Dedifferentiated amniotic fluid mesenchymal stem cell (primary cell): ENCODE measurements at regions not wholly inside any gene's neighbourhood (a gene's known extent, or its start where the extent isn't known, plus 50 kb on each side); places are given as distances from the start of the nearest gene placed in this dataset.

Experiments used
- DNase-seq: peaks from one replicate; pipeline ENCODE4 v3.0.0-alpha.2; 2016; ENCODE audit errors: extremely low spot score

DNA sequence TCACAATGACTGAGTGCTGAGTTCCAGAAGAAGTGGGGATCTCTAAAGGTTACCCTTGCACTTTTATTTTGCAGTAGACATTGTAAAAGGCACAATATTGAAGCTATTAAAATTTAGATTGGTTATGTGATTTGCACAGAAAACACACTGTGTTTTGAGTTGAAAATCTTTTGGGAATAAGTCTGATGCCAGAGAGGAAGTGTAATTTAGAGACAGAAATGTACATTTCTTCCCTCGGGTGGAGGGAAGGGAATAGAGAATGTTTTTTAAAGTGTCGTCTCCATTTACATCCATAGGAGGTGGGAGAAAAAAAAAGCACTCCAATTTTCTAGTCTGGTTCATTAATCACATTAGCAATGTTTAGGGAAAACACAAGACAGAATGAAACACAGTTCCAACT lies 465.8 kb downstream of the OLFM4 start:
- DNase-seq = no peak

DNA sequence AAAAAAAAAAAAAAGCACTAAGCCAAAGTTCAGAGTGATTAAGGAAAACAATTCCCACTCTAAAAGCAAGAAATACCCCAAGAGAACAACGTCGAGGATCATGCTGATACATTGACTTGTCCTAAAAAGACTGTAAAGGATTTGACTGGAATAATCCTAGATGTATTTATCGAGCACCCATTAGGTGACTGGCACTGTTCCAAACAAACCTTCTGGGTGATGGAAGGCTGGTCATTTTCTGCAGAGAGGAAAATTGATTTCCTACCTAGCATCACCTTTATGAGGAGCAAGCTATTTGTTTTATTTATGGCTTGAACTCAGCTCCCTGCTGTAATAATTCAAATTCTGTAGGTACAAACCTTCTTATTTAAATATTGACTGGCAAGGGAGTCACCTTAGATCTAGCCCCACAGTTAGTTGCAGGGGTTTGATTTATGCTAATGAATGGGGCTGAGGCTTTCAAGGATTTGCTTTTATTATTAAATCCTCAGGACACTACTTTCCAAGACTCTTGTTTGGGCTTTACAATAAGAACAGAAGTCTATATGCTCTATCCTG lies 471.0 kb downstream of the OLFM4 start:
- DNase-seq = no peak

DNA sequence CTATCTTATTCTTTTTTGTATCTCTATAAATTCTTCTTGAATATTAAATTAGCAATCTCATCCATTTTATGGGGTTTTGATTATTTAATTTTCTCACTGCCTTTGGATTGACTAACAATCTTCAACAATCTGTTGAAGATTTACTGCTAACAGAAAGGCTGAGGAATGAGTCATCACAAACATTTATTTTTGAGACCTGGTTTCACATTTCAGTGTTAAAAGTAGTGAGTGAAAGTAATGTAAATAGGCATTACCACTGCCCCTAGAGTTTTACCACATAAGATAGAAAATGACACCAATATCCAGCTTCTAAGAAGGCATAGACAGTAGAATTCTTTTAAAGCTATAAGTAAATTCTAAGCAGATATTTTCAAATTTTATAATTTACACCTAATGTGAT lies 472.8 kb downstream of the OLFM4 start:
- DNase-seq = no peak

DNA sequence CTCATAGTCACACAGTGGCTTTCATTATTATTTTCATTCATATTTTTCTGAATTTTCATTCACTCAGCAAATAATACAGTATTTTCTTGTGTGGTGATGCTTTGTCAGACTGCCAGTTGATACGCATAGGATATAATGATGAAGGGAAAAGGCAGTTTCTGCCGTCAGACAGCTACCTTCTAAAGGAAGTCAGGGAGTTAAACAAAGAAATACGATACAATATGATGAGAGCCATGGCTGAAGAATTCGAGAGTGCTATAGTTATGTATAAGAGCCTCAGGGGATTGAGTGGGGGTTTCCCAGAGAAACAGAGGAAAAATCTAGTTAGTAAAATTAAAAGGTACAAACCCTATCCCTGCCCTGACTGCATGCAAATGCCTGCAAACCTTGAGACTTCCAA lies 479.1 kb downstream of the OLFM4 start:
- DNase-seq = no peak

DNA sequence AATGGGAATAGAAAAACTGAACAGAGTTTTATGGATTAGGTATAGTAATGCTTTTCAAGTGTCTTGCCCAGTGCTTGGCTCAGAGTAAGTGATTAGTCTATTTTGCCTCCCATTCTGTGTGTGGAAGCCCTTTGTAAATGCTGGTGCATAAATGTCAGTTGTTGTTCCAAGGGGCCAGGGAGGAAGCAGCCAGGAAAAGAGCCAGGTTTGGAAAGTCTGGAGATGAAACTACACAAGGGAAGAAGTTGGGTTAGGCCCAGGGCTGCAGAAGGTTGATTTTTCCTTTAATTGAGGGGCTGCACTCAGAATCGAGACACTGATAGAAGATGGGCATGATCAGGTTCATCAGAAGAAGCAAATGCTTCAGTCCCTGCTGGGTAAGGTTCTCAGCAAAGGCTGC lies 484.0 kb downstream of the OLFM4 start:
- no peak for DNase-seq

DNA sequence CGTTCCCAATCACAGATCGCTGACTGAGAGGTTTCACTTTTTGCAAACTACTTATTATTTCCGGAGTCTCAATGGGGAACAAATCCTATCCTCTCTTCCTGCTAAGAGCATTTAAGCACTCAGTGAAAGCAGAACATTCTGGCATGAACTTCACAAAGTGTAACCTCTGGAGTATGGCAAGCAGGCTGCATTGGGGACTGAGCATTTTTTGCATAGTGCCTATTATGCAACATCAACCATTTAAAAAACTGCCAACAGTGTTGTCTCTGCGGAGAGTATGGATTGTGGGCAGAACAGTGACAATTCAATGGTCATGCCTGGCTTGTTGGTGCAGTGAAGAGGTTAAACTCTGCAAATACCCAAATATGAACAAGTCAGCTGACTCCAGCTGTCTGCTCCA lies 484.6 kb downstream of the OLFM4 start:
- no peak for DNase-seq

DNA sequence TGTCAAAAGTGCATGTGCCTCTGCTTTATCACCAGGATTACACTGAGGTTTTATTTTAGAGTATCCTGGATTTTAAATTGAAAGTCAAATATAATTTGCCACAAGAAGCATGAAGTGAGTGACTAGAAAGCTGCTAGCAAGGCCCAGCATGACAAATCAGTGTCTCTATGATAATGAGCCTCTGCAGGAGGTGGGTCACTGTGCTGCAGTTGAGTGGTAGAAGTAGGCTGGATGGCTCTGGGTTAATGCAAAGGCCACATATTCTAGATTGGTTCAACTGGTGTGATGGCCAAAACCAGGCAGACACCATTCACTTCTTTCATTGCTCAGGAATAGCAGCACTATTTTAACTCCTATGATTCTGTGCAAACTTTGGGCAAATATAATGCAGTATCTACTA lies 491.5 kb downstream of the OLFM4 start:
- no peak for DNase-seq

DNA sequence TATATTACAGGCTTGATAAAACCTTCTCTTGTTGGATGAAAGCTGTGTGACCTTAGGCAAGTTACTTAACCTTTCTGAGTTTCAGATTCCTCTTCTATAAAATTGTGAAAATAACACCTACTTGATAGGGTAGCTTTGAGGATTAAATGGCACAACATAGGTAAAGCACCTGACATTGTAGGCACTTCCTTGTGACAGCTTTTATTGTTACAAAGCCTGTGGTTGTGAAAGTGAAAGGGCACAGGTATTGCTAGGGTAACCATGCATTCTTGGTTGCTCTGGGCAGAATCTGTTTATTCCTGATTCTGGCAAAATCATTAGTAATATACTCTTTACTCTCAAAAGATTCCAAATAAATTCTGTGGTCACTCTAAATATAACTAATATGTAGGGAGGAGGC lies 493.4 kb downstream of the OLFM4 start:
- no peak for DNase-seq

DNA sequence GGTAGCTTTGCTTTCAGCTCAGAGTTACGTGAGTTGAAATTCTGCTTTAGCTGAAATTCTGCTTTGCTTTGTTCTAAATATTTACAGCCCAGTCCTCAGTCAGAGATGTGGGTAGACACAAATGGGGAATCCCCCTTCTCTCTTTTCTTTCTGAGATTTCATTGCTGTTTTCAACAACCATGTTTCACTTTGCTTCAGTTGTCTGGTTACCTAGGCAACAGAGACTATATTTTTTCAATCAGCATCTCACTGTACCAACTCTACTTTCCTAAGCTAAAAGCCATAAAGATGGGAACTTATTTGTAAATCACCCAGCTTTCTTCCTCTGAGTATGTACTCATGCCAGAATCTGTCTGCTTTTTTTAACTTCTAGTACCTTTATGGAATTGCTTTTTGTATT lies 509.0 kb downstream of the OLFM4 start:
- no peak for DNase-seq

DNA sequence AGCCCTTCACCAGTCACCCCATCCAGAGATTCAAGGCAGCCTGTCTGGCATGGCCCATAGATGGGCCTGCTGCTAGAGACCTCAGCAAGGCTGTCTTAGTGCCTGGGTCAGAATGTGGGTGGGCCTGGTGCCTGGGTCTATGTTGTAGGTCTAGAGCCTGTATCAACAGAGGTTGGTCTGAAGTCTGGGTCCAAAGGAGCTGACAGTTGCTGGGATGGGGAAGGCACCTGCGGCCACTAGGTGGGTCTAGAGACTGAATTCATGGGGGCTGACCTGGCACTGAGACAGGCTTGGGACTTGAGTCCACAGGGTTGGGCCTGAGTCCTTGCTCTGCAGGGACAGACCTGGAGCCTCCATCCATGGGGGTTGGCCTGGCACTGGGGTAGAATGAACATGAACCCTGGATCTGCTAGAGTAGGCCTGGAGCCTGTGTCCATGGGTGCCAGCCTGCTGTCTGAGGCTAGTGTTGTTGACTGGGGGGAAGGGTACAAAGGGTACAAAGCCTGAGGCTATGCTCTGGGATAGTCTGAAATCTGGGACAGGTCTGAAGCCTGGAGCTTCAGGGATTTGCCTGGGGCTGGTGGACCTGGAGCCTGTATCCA lies 516.8 kb downstream of the OLFM4 start:
- DNase-seq = no peak

DNA sequence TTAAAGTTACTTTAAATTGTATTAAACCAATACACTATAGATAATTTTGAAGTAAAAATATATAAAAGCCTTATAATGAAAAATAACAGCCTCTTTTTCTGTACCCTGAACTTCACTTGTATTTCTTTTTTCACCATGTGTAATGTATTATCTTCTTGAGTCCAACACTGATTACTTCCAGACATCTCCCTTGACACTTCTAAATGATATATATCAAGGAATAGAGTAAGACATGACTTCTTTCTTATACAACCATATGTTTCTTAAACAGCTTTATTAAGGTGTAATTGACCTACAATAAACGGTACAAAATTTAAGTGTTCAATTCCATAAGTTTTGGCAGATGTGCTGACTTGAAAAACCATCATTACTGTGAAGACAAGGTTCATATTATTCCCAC lies 531.9 kb downstream of the OLFM4 start:
- DNase-seq = no peak

DNA sequence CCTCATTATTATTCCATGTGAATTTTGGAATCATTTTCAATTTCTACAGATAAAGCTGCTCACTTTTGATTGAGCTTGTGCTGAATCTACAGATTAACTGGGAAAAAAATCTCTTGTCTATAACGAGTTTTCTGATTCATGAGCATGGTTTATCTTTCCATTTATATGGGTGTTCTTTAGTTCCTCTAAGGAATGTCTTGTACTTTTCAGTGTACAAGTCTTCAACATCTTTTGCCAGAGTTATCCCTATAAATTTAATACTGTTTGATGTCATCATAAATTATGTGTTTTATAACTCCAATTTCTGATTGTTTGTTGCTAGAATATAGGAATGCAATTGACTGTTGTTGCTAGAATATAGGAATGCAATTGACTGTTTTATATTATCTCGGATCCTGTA lies 533.8 kb downstream of the OLFM4 start:
- DNase-seq = no peak

DNA sequence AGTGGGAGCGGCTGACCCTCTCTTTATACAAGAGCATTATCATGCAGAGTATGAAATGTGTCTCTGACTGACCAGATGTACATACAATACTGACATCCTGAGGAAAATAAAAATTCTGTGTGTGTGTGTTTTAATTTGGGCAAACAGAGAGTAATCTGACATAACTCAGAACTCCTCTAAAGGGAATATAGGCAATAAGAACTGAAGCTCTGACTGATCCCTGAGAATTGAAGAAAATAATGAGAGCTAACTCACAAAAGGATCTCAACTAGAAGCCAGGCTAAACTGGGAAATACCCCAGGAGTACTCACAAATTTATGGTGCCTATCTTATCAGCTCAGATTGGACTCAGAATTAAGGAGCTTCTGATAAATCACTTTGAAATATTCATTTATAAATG lies 539.9 kb downstream of the OLFM4 start:
- no peak for DNase-seq

DNA sequence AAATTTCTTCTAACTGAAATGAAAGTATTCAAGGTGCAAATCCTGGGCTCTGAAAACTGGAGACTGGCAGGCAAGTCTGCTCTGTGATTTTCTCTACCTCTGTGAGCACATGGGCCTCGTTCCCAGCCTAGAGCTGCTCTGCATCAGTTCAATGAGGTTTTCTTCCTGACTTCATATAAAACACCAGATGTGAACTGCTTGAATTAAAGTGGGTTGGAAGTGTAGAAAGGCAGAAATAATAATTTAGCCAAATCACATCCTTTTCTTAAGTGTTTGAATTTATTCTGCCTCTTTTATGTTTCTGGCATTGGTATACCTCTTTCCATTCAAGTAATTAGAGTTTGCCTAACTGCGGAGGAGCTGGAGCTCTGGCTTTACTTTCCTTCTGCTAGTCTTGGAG lies 540.8 kb downstream of the OLFM4 start:
- no peak for DNase-seq

DNA sequence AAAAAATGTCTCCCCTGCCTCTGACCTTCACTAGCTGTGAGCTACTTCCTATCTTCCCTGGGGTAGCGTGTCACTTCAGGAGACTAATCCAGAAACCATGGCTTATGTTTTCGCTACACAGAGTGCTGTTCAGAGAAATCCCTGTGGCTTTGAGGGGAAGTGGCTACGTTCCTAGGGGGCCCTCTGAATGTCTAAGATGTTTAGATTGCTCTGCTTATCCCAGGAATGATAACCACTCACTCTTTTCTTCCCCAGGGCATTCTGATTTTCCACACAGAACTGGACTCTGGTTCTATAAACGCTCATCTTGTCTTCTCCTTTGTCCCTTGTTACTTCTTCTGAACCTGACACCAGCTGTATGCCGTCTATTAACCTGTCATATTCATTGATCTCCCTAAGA lies 572.5 kb downstream of the OLFM4 start:
- DNase-seq = no peak

DNA sequence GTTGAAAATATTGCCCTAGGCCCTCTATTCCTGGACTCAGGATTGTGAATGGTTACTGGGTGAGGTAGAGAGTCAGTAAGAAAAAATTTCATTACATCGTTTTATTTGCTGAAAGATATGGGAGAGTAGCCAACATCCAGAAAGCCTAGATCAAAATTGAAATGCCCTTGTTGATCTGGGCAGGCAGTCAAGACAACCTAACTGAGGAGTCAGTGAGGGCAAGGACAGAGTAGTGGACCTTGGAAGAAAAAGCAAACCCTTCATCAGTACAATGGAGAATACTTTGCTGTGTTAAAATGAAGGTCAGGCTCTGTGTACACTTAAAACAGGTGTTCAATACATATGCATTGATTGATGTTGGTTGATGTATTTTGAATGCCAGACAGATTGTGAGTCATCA lies 576.7 kb downstream of the OLFM4 start:
- no peak for DNase-seq

DNA sequence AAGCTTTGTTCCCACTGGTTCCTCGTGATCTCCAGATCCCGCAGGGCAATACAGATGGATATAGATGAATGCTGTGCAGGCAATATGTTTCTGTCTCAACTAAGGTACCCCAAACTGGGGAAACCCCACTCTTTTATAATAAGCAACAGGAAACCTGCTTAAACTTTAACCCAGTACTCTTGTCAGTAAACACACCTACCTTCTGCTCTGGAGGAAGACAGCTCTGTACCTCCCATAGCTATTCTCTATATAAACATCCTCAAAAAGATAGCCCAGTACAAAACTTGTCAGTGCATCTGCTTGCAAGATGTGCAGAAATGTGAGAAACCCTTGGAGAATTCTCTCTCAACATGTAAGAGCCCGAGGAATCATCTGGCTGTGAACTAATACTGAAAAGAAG lies 583.6 kb downstream of the OLFM4 start:
- DNase-seq = no peak

DNA sequence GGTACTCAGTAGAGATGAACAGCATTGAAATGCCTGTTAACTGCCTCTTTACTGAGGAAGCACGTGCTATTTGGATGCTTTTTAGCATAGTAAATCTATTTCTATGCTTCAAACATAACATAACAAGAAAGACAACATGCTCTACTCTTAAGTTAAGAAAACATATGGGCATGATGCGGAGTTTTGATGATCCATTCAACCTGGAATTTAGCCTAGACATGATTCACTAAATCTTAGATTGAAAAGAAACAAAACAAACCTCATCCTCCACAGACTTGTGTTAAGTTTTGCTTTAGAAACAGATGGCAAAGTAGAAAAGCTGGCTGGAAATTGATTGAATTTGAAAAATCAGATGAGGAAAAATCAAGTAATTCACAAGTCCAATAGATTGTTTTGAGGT lies 593.8 kb downstream of the OLFM4 start:
- no peak for DNase-seq

DNA sequence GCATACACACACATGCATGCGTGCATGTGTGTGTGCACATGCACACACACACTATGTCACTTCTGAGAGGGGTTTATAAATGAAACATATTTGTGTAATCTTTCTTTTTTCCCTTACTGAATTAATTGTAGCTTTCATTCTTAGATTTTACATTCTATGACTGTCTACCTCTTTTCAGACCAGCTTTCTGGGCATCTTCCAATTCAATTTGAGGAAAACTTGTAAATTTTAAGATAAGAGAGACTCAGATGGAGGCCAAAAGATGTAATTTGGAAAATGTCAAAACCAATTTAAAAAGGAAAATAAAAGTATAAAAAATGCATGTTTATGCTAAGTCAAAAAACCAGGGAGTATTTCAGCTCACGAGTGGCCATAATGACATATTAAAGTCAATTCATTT lies 594.5 kb downstream of the OLFM4 start:
- no peak for DNase-seq

DNA sequence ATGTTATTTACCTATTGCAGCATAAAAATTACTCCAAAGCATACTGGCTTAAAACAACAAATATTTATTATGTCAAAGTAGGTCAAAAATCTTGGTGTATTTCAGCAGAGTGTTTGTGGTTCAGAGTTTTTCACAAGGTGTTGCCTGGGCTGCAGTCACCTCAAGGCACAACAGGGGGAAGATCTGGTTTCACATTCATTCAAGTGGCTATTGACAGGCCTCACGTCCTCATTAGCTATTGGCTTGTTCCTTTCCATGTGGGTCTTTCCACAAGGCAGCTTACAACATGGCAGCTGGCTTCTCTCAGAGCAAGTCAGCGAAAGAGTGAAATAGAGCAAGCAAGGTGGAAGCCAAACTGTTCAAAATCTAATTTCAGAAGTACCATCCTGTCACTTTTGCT lies 602.9 kb downstream of the OLFM4 start:
- no peak for DNase-seq

DNA sequence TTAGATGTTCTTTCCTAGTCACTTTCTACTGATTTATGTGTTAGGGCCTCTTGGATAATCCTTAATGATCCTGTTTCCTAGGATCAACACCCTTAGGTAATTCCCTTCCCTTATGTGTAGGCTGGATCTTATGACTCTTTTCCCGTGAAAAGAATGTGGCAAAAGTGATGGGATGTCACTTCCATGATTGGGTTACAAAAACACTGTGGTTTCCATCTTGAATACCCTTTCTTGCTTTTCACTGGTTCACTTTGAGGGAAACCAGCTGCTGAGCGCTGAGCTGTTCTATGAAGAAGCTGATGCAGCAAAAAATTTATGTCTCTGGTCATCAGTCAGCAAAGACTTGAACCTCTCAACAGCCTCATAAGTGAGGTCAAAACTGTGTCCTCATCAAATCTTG lies 609.4 kb downstream of the OLFM4 start:
- no peak for DNase-seq

DNA sequence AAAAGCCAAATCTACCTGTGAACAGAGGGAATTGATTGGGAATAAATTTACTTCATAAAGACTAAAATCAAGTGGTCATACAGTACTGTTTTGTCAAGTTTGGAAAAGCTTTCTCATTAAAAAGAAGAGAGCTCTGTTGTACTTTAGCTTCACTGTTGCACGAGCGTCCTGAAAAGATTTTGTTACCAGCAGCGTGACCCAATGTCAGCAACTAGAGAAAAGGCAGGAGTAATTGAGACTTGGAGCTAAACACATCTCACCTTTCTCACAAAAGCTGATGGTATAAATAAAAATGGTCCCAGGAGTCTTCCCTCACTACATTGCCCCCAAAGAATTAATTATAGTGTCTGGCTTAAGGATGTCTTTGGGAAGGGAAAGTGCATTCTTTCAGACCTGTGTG lies 613.7 kb downstream of the OLFM4 start:
- no peak for DNase-seq

DNA sequence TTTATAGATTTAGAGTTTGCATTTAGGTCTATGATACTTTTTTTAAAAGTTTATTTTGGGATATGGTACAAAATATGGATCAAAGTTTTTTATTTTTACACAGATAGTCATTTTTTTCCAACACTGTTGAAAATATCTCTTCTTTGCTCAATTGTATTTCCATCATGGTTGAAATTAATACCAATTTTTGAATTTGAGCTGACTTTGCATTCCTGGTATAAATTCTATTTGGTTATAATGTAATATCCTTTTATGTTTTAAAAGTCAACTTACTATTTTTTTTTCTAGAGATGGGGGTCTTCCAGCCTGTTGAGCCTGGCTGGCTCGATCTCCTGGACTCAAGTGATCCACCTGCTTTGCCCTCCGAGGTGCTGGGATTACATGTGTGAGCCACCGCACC lies 620.1 kb downstream of the OLFM4 start:
- DNase-seq = no peak

DNA sequence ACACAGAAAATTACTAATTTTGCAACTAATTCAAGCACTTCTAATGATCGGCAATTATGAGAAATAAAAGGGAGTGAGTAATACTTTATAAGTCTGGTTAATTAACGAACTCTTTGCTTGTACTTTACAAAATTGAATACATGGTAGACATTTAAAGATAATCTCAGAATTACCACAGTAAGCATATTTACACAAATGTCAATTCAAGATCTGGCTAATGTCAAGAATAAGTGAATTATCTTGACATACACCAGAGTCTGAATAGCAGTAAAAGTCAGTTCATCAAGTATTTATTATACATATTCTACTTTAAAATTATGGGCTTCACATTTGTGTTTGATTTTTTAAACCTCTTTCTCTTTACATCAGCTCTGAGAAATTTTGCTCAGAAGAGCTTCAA lies 643.4 kb downstream of the OLFM4 start:
- DNase-seq = no peak

DNA sequence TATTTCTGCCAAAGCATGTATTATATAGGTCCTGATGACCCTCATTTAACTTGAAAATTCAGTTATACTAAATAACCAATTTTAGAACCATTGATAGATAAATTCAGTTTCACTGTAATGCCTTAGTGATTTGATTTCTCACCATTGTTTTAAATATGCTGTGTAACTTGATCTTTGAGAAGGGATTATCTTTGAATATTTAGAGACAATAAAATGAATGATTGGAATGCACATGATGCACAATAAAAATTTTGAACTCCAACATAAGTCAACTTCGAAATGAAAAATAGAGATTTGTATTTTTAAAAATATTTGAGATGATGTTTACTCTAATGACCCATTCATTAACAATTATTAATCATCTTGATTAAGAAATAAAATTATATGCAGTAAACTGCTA lies 654.5 kb downstream of the OLFM4 start:
- DNase-seq = no peak
